HEK293 (cell line): ENCODE measurements at regions not wholly inside any gene's neighbourhood (a gene's known extent, or its start where the extent isn't known, plus 50 kb on each side); places are given as distances from the start of the nearest gene placed in this dataset.

ENCODE experiments used
- YY1 ChIP-seq: fragments of 450-650 bp; formaldehyde crosslinking; IDR thresholded peaks from 2 replicates; pipeline ENCODE4 v1.5.1; 2018; ENCODE audit warnings: missing biosample characterization, missing genetic modification characterization
- ZNF24 ChIP-seq: fragments of 450-650 bp; formaldehyde crosslinking; IDR thresholded peaks from 2 replicates; pipeline ENCODE4 v1.5.1; 2016; ENCODE audit warnings: missing biosample characterization, missing genetic modification characterization
- ZNF48 ChIP-seq: fragments of 450-650 bp; formaldehyde crosslinking; IDR thresholded peaks from 2 replicates; pipeline ENCODE4 v1.5.1; 2016; ENCODE audit warnings: missing biosample characterization, missing genetic modification characterization
- ZNF629 ChIP-seq: fragments of 450-650 bp; formaldehyde crosslinking; IDR thresholded peaks from 2 replicates; pipeline ENCODE4 v1.5.1; 2017; ENCODE audit warnings: missing biosample characterization, missing genetic modification characterization
- ZNF777 ChIP-seq: fragments of 450-650 bp; formaldehyde crosslinking; IDR thresholded peaks from 2 replicates; pipeline ENCODE4 v1.5.1; 2017; ENCODE audit warnings: missing biosample characterization, missing genetic modification characterization, borderline replicate concordance
- TF ChIP-seq, protein P1 (sequence below): fragments of 450-650 bp; formaldehyde crosslinking; IDR thresholded peaks from 2 replicates; pipeline ENCODE4 v1.5.1; 2016; ENCODE audit warnings: missing biosample characterization, missing genetic modification characterization

DNA sequence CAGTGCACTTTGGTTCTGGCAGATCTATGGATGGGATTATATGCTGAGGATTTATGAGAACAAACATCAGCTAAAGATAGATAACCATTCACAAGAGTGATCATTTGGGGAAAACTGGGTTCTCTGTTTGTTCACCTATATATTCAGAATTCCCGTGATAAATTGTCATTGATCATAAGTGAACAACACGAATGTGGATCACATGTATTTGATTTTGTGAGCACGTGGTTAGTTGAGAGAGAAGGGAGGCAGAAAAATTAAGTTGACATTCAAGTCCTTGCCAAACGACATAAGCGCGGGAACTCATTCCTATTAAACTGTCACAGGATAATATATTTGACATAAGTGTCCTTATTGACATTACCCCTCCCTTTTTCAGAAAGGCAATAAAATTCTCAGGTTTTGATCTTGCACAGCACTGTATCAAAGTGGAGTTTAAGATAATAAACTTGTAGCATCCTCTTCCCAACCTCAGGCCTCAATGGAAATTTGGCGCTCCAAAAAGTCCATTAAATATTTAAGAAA lies 64.9 kb upstream of the MYO3A start:
- TF ChIP-seq, protein P1, sequence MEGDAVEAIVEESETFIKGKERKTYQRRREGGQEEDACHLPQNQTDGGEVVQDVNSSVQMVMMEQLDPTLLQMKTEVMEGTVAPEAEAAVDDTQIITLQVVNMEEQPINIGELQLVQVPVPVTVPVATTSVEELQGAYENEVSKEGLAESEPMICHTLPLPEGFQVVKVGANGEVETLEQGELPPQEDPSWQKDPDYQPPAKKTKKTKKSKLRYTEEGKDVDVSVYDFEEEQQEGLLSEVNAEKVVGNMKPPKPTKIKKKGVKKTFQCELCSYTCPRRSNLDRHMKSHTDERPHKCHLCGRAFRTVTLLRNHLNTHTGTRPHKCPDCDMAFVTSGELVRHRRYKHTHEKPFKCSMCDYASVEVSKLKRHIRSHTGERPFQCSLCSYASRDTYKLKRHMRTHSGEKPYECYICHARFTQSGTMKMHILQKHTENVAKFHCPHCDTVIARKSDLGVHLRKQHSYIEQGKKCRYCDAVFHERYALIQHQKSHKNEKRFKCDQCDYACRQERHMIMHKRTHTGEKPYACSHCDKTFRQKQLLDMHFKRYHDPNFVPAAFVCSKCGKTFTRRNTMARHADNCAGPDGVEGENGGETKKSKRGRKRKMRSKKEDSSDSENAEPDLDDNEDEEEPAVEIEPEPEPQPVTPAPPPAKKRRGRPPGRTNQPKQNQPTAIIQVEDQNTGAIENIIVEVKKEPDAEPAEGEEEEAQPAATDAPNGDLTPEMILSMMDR: no peak
- no peak for TF ChIP-seq ZNF629 (tag by site-specific recombination)
- no peak for TF ChIP-seq YY1 (tag by site-specific recombination)
- TF ChIP-seq ZNF24 (tag by site-specific recombination): no peak
- no peak for TF ChIP-seq ZNF48 (tag by site-specific recombination)
- no peak for TF ChIP-seq ZNF777
